Suprapubic skin (tissue), 4 donors: ENCODE measurements at regions not wholly inside any gene's neighbourhood (a gene's known extent, or its start where the extent isn't known, plus 50 kb on each side); places are given as distances from the start of the nearest gene placed in this dataset.

ENCODE experiments used
- DNase-seq, 2 donors: peaks; one replicate each; pipeline ENCODE4 v3.0.0-alpha.2; 2019; ENCODE audit warnings: low spot score in 2 of 2
- H3K27ac ChIP-seq: fragments of 200-600 bp; sonication (generic); one replicate; pipeline ENCODE4 v1.5.1; 2019
- H3K27me3 ChIP-seq: fragments of 200-600 bp; sonication (generic); one replicate; pipeline ENCODE4 v1.5.1; 2019
- H3K36me3 ChIP-seq: fragments of 200-600 bp; sonication (generic); one replicate; pipeline ENCODE4 v1.5.1; 2019
- H3K4me1 ChIP-seq: fragments of 200-600 bp; sonication (generic); one replicate; pipeline ENCODE4 v1.5.1; 2019
- H3K4me3 ChIP-seq: fragments of 200-600 bp; sonication (generic); one replicate; pipeline ENCODE4 v1.5.1; 2019; ENCODE audit warnings: mild to moderate bottlenecking
- H3K9me3 ChIP-seq: fragments of 200-600 bp; sonication (generic); one replicate; pipeline ENCODE4 v1.5.1; 2019
- EP300 ChIP-seq: sonication (generic); formaldehyde crosslinking; IDR thresholded peaks from one replicate; pipeline ENCODE4 v1.6.1; 2017; ENCODE audit warnings: antibody characterized with exemption
- POLR2A ChIP-seq, 2 donors: fragments of 450-650 bp; IDR thresholded peaks; one replicate each; pipeline ENCODE4 v1.6.1; 2017; ENCODE audit warnings: antibody characterized with exemption in 2 of 2, mild to moderate bottlenecking in 2 of 2, moderate library complexity in 2 of 2
- POLR2AphosphoS5 ChIP-seq, 3 donors: sonication (generic); formaldehyde crosslinking; IDR thresholded peaks; one replicate each; pipeline ENCODE4 v1.6.1; 2017; ENCODE audit warnings: antibody characterized with exemption in 3 of 3
- WGBS: methylation state at CpG from one replicate; pipeline ENCODE4 v1.1.5; 2018; 5-methylcytosine and 5-hydroxymethylcytosine counted together
- TF ChIP-seq, protein P1 (sequence below), 2 donors: fragments of 200-600 bp in 1 of 2; fragments of 450-650 bp in 1 of 2; sonication (generic) in 1 of 2; IDR thresholded peaks; one replicate each; pipeline ENCODE4 v1.5.1; 2016 to 2019; ENCODE audit warnings: antibody characterized with exemption in 2 of 2, mild to moderate bottlenecking in 1 of 2, moderate library complexity in 1 of 2

DNA sequence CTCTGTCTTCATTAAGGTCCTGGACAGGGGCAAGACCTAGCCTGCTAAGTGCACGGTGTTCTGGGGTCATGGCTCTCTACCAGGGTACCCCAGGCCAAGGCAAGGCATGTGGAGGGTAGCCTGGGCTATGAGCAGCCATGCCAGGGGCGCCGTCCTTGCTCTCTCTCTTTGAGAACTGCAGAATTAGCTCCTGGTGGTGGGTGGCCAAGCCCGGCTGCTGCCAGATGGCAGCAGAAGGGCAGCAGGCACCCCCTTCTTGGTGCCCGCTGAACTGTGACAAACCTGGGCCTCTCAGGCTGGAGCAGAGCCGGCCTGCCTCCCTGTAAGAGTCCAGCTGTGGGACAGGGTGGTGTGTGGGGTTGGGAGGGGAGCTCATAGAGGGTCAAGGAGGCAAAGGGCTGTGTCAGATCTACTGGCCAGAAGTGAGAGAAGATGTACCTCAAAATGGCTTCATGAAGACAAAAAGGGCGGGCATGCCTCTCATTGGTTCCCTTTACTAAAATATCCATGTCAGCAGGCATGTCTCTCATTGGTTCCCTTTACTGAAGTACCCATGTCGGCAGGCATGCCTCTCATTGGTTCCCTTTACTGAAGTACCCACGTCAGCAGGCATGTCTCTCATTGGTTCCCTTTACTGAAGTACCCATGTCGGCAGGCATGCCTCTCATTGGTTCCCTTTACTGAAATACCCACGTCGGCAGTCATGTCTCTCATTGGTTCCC is 81.7 kb upstream of the SDK2 start:
- WGBS, result 82% methylated on average over 10 of the region's 12 CpGs
- no peak for DNase-seq
- peaks cover 3% of the 10 kb centered on the region for H3K9me3 ChIP-seq
- no peak overlapping the region for H3K27ac ChIP-seq
- no peak for TF ChIP-seq POLR2AphosphoS5 (IDR thresholded peaks at IDR 0.05)
- TF ChIP-seq POLR2A (IDR thresholded peaks at IDR 0.05), result no peak
- TF ChIP-seq EP300, result no peak
- TF ChIP-seq, protein P1, sequence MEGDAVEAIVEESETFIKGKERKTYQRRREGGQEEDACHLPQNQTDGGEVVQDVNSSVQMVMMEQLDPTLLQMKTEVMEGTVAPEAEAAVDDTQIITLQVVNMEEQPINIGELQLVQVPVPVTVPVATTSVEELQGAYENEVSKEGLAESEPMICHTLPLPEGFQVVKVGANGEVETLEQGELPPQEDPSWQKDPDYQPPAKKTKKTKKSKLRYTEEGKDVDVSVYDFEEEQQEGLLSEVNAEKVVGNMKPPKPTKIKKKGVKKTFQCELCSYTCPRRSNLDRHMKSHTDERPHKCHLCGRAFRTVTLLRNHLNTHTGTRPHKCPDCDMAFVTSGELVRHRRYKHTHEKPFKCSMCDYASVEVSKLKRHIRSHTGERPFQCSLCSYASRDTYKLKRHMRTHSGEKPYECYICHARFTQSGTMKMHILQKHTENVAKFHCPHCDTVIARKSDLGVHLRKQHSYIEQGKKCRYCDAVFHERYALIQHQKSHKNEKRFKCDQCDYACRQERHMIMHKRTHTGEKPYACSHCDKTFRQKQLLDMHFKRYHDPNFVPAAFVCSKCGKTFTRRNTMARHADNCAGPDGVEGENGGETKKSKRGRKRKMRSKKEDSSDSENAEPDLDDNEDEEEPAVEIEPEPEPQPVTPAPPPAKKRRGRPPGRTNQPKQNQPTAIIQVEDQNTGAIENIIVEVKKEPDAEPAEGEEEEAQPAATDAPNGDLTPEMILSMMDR (IDR thresholded peaks at IDR 0.05), result no peak
- H3K36me3 ChIP-seq, result no peaks in the 10 kb centered on the region
- H3K4me3 ChIP-seq, result no peak overlapping the region
- no peaks in the 10 kb centered on the region for H3K4me1 ChIP-seq
- peaks cover 29% of the 10 kb centered on the region for H3K27me3 ChIP-seq

DNA sequence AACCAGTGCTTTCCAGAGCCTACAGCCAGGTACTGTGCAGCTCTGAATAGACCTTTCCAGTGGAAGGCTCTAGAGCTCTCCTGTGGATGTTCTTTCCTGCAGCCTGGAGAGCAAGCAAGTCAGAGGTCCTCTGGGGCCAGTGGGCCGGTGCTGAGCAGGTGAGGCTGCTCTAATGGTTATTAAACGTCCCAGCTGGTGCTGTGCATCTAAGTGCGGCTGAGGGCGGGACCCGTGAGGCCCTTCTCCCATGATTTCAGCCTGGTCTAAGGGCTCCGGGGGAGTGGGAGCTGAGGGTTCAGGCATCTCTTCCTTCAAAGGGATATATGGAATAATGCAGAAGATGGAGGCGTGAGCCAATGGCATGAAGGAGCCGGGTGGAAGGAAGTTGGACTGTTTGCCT is 83.7 kb upstream of the SDK2 start:
- no peak for DNase-seq
- whole genome bisulfite sequencing, result 88% methylated on average over 8 of the region's 8 CpGs
- Histone ChIP-seq H3K4me3 (no peak overlapping the region), H3K4me1 (no peaks in the 10 kb centered on the region), H3K27ac (no peak overlapping the region), H3K9me3 (peaks cover 3% of the 10 kb centered on the region), H3K36me3 (no peaks in the 10 kb centered on the region), H3K27me3 (peaks cover 36% of the 10 kb centered on the region)
- TF ChIP-seq EP300 (no peak), POLR2A (IDR thresholded peaks at IDR 0.05) (no peak), POLR2AphosphoS5 (IDR thresholded peaks at IDR 0.05) (no peak)
- TF ChIP-seq, protein P1 (IDR thresholded peaks at IDR 0.05), result no peak

DNA sequence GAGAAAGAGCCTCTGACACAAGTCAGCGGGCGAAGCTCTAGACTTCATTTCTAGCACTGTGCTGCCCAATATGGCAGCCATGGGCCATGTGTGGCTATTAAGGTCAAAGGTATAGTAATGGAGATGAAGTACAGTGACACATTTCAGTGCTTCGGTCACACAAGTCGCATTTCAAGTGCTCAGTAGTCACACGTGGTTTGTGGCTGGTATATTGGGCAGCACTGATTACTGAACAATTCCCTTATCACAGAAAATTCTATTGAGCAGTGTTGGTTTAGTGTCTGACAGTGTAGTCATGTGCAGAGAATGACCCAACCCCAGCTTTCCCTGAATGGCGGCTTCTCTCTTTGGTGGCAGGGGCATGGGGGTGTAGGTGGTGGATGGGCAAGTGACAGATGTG is 84.9 kb upstream of the SDK2 start:
- H3K27ac ChIP-seq, result no peak overlapping the region

DNA sequence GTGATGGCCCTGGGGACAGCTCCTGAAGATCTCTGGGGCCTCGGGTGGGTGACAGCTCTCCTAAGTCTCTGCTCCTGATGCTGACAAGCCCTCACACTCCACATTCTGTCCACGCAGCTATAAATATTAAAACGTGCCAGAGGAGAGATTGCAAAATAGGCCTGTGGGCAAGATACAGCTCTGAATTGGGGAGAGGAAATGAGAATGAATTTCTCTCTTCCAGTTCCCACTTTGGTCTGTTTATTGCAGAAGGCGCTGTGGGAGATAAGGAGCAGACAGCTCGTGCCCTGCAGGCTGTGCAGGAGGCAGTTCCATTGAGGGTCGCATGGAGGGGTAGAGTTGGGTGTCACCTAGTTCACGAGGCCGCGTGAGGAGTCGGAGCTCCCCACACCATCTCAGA is 87.5 kb upstream of the SDK2 start:
- Histone ChIP-seq H3K4me3 (no peak overlapping the region), H3K27me3 (peaks cover 61% of the 10 kb centered on the region), H3K36me3 (no peaks in the 10 kb centered on the region), H3K9me3 (peaks cover 3% of the 10 kb centered on the region), H3K4me1 (no peaks in the 10 kb centered on the region), H3K27ac (no peak overlapping the region)
- DNase-seq, result no peak
- TF ChIP-seq EP300 (no peak), POLR2A (IDR thresholded peaks at IDR 0.05) (no peak), POLR2AphosphoS5 (IDR thresholded peaks at IDR 0.05) (no peak)
- TF ChIP-seq, protein P1 (IDR thresholded peaks at IDR 0.05), result no peak
- WGBS, result 45% methylated on average over 10 of the region's 10 CpGs

More for the DNA sequence above, 84.9 kb upstream of the SDK2 start:
- no peaks in the 10 kb centered on the region for H3K36me3 ChIP-seq
- no peak overlapping the region for H3K4me3 ChIP-seq
- WGBS, result 88% methylated on average over 6 of the region's 6 CpGs
- peaks cover 44% of the 10 kb centered on the region for H3K27me3 ChIP-seq
- DNase-seq, result no peak
- H3K4me1 ChIP-seq, result no peaks in the 10 kb centered on the region
- TF ChIP-seq, protein P1 (IDR thresholded peaks at IDR 0.05), result no peak
- TF ChIP-seq EP300 (no peak), POLR2A (IDR thresholded peaks at IDR 0.05) (no peak), POLR2AphosphoS5 (IDR thresholded peaks at IDR 0.05) (no peak)
- peaks cover 3% of the 10 kb centered on the region for H3K9me3 ChIP-seq

DNA sequence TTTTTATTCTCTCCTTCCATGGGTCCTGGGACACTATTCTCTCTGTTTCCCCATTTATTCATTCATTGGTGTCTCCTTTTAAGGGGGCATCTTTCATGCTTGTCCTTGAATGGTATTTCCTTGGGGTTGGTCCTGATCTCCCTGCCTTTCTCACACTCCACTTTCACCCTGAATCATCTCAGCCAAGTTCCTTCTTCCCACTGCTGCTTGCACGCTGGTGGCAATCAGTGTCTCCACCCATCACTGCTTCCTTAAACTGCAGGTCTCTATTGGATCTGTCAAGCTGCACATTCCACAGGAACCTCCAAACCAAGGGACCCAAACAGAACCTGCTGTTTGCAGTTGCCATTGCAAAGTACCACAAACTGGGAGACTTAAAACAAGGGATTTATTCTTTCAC is 89.3 kb upstream of the SDK2 start:
- no peaks in the 10 kb centered on the region for H3K36me3 ChIP-seq
- H3K27me3 ChIP-seq, result peaks cover 72% of the 10 kb centered on the region
- DNase-seq, result no peak
- H3K9me3 ChIP-seq, result peaks cover 3% of the 10 kb centered on the region
- H3K27ac ChIP-seq, result no peak overlapping the region
- TF ChIP-seq, protein P1 (IDR thresholded peaks at IDR 0.05), result no peak
- TF ChIP-seq EP300 (no peak), POLR2AphosphoS5 (IDR thresholded peaks at IDR 0.05) (no peak), POLR2A (IDR thresholded peaks at IDR 0.05) (no peak)
- no peak overlapping the region for H3K4me3 ChIP-seq
- H3K4me1 ChIP-seq, result no peaks in the 10 kb centered on the region
- 17% methylated on average over 1 of the region's 1 CpG for WGBS
